ENCODE measurements at regions not wholly inside any gene's neighbourhood (a gene's known extent, or its start where the extent isn't known, plus 50 kb on each side); places are given as distances from the start of the nearest gene placed in this dataset.
A peak's percentile ranks its signal among the peaks of the same experiment; 100 is the strongest.

- no peak for DNase-seq
Observed at GRCh38 chr11:133693110-133693509, 152.2 kb downstream of the SPATA19 start.

GRCh38 chr11:133692126-133692934 lies 153.0 kb downstream of the SPATA19 start:
- peak in 1 of 2 donors; percentile 4 for DNase-seq

- DNase-seq: no peak
Observed at GRCh38 chr11:133687781-133688180, 155.5 kb upstream of the OPCML start.

- DNase-seq: no peak
Observed at GRCh38 chr11:133681901-133682300, 149.6 kb upstream of the OPCML start.

GRCh38 chr11:133679896-133680295 lies 147.6 kb upstream of the OPCML start:
- DNase-seq: no peak

GRCh38 chr11:133678191-133678590 lies 145.9 kb upstream of the OPCML start:
- DNase-seq: no peak

- no peak for DNase-seq
Observed at GRCh38 chr11:133677387-133677786, 145.1 kb upstream of the OPCML start.

- DNase-seq: no peak
Observed at GRCh38 chr11:133676265-133676664, 144.0 kb upstream of the OPCML start.

GRCh38 chr11:133669371-133670053 lies 137.2 kb upstream of the OPCML start:
- DNase-seq: no peak

GRCh38 chr11:133663135-133663985 lies 131.1 kb upstream of the OPCML start:
- DNase-seq: no peak

GRCh38 chr11:133661846-133662245 lies 129.5 kb upstream of the OPCML start:
- DNase-seq: no peak

- no peak for DNase-seq
Observed at GRCh38 chr11:133660202-133660568, 127.9 kb upstream of the OPCML start.

- DNase-seq: no peak
Observed at GRCh38 chr11:133659538-133660201, 127.4 kb upstream of the OPCML start.

GRCh38 chr11:133657054-133657453 lies 124.8 kb upstream of the OPCML start:
- DNase-seq: no peak

- DNase-seq: no peak
Observed at GRCh38 chr11:133656082-133656635, 123.9 kb upstream of the OPCML start.

- no peak for DNase-seq
Observed at GRCh38 chr11:133654630-133655212, 122.4 kb upstream of the OPCML start.

GRCh38 chr11:133653336-133653735 lies 121.0 kb upstream of the OPCML start:
- no peak for DNase-seq

- DNase-seq: no peak
Observed at GRCh38 chr11:133650082-133650481, 117.8 kb upstream of the OPCML start.

- no peak for DNase-seq
Observed at GRCh38 chr11:133649040-133649439, 116.7 kb upstream of the OPCML start.

- DNase-seq: no peak
Observed at GRCh38 chr11:133639408-133639807, 107.1 kb upstream of the OPCML start.

GRCh38 chr11:133638921-133639320 lies 106.6 kb upstream of the OPCML start:
- no peak for DNase-seq

GRCh38 chr11:133636711-133637355 lies 104.5 kb upstream of the OPCML start:
- no peak for DNase-seq

Data from hippocampal formation (tissue), 2 donors.